ENCODE measurements at regions not wholly inside any gene's neighbourhood (a gene's known extent, or its start where the extent isn't known, plus 50 kb on each side); places are given as distances from the start of the nearest gene placed in this dataset.
"Not testable (repeated sequence)": the region's sequence is repeated elsewhere in the genome, so short reads cannot be mapped to it uniquely, and the experiment has no call there.

DNA sequence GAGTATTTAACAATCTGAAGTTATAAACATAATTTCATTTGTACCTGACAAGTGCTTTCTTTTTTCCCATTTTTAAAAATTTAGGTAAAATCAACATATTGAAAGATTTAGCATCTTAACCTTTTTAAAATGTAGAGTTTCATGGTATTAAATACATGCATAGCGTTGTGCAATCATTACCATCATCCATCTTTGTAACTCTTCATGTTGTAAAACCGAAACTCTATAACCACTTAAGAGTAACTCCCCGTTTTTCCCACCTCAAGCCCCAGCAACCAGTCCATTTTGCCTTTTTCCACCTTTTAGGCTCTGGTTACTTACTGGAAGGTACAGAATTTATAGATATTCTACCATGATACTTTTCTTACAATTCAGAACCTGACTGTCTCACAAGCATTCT lies 892.5 kb downstream of the DNAJB9 start:
- H3K27ac ChIP-seq: no peak overlapping the region
- H3K4me1 ChIP-seq: no peaks in the 10 kb centered on the region
- H3K79me2 ChIP-seq: no peaks in the 10 kb centered on the region
- H2AFZ ChIP-seq: no peak overlapping the region
- H3K9me3 ChIP-seq (ENCODE audit: control insufficient read depth, low read length): no peaks in the 10 kb centered on the region
- no peaks in the 10 kb centered on the region for H3K36me3 ChIP-seq (ENCODE audit: control insufficient read depth, insufficient read depth, low read length)
- H3K4me2 ChIP-seq (ENCODE audit: low read length): no peak overlapping the region
- H3K9ac ChIP-seq: no peak overlapping the region
- TF ChIP-seq CTCF (IDR thresholded peaks at IDR 0.05): no peak
- H3K4me3 ChIP-seq (ENCODE audit: low read depth, low read length): no peak overlapping the region
- no peaks in the 10 kb centered on the region for H3K27me3 ChIP-seq (ENCODE audit: control insufficient read depth, insufficient read depth, low read length)

DNA sequence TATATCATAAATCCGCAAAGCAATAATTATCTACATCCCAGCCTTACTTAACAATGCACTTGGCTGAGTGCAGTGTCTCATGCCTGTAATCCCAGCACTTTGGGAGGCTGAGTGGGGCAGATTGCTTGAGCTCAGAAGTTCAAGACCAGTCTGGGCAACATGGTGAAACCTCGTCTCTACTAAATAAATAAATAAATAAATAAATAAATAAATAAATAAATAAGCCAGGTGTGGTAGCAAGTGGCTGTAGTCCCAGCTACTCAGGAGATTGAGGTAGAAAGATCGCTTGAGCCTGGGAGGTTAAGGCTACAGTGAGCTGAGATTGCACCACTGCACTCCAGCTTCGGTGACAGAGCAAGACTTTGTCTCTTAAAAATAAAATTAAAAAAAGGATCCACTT lies 898.1 kb downstream of the DNAJB9 start:
- H3K4me3 ChIP-seq (ENCODE audit: low read depth, low read length); H3K79me2 ChIP-seq; H2AFZ ChIP-seq; H3K9me3 ChIP-seq (ENCODE audit: control insufficient read depth, low read length); H3K36me3 ChIP-seq (ENCODE audit: control insufficient read depth, insufficient read depth, low read length); H3K27me3 ChIP-seq (ENCODE audit: control insufficient read depth, insufficient read depth, low read length); H3K27ac ChIP-seq; H3K4me2 ChIP-seq (ENCODE audit: low read length); H3K9ac ChIP-seq; H3K4me1 ChIP-seq: not testable (repeated sequence)

DNA sequence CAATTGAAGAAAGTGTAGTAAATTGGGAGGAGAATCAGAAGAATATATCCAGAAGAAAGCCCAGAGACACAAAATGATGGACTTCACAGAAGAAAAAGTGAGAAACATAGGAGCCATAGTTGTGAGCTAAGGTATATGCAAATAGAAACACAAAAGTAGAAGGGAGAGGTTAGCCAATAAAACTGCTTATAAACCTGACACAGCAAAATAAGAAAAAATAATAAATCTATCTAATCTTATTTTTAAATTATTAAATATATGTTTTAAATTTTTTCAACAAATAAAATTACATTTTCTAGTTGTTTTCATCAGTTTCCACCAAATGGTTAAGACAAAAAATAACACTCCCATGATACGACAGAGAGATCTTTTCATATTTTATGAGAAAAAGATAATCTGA lies 903.5 kb downstream of the DNAJB9 start:
- Histone ChIP-seq H2AFZ (no peak overlapping the region), H3K9ac (no peak overlapping the region), H3K27ac (no peak overlapping the region), H3K27me3 (ENCODE audit: control insufficient read depth, insufficient read depth, low read length) (no peaks in the 10 kb centered on the region), H3K9me3 (ENCODE audit: control insufficient read depth, low read length) (no peaks in the 10 kb centered on the region), H3K4me1 (no peaks in the 10 kb centered on the region), H3K79me2 (no peaks in the 10 kb centered on the region), H3K4me2 (ENCODE audit: low read length) (no peak overlapping the region), H3K4me3 (ENCODE audit: low read depth, low read length) (no peak overlapping the region), H3K36me3 (ENCODE audit: control insufficient read depth, insufficient read depth, low read length) (no peaks in the 10 kb centered on the region)
- TF ChIP-seq CTCF (IDR thresholded peaks at IDR 0.05): no peak

GRCh38 chr7:109476409-109476808 lies 906.7 kb downstream of the DNAJB9 start:
- no peak for TF ChIP-seq CTCF (IDR thresholded peaks at IDR 0.05)
- Histone ChIP-seq H3K4me1 (no peaks in the 10 kb centered on the region), H2AFZ (no peak overlapping the region), H3K27ac (no peak overlapping the region), H3K9me3 (ENCODE audit: control insufficient read depth, low read length) (no peaks in the 10 kb centered on the region), H3K79me2 (no peaks in the 10 kb centered on the region), H3K27me3 (ENCODE audit: control insufficient read depth, insufficient read depth, low read length) (no peaks in the 10 kb centered on the region), H3K4me2 (ENCODE audit: low read length) (no peak overlapping the region), H3K36me3 (ENCODE audit: control insufficient read depth, insufficient read depth, low read length) (no peaks in the 10 kb centered on the region), H3K9ac (no peak overlapping the region), H3K4me3 (ENCODE audit: low read depth, low read length) (no peak overlapping the region)

DNA sequence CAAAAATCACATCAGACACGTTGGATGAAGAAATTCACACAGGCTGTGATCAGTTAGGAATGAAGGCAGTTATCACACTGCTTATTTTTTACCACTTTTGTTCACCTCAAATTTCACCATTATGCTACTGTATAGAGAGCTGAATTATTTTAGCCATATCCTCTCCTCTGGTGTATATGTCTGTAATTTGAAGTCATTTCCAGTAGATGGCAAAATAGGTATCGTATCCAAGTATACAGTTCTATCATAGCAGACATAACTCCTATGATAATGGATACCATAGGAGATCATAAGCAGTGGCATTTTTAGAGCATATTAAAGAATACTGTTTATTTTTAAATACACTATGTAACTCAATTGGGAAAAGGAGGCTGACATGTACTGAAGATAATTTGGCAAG lies 909.7 kb downstream of the DNAJB9 start:
- Histone ChIP-seq H3K4me2 (ENCODE audit: low read length) (no peak overlapping the region), H3K27ac (no peak overlapping the region), H3K4me3 (ENCODE audit: low read depth, low read length) (no peak overlapping the region), H3K79me2 (no peaks in the 10 kb centered on the region), H3K9me3 (ENCODE audit: control insufficient read depth, low read length) (no peaks in the 10 kb centered on the region), H2AFZ (no peak overlapping the region), H3K4me1 (no peaks in the 10 kb centered on the region), H3K27me3 (ENCODE audit: control insufficient read depth, insufficient read depth, low read length) (no peaks in the 10 kb centered on the region), H3K36me3 (ENCODE audit: control insufficient read depth, insufficient read depth, low read length) (no peaks in the 10 kb centered on the region), H3K9ac (no peak overlapping the region)
- TF ChIP-seq CTCF (IDR thresholded peaks at IDR 0.05): no peak

GRCh38 chr7:109490607-109491006 lies 920.9 kb downstream of the DNAJB9 start:
- not testable (repeated sequence) for H3K9ac ChIP-seq; H2AFZ ChIP-seq; H3K27ac ChIP-seq; H3K4me1 ChIP-seq; H3K4me3 ChIP-seq (ENCODE audit: low read depth, low read length); H3K79me2 ChIP-seq; H3K27me3 ChIP-seq (ENCODE audit: control insufficient read depth, insufficient read depth, low read length); H3K36me3 ChIP-seq (ENCODE audit: control insufficient read depth, insufficient read depth, low read length); H3K9me3 ChIP-seq (ENCODE audit: control insufficient read depth, low read length); H3K4me2 ChIP-seq (ENCODE audit: low read length)
